GM12891 (cell line): ENCODE measurements at regions not wholly inside any gene's neighbourhood (a gene's known extent, or its start where the extent isn't known, plus 50 kb on each side); places are given as distances from the start of the nearest gene placed in this dataset.

Experiments used
- PAX5 ChIP-seq: IDR thresholded peaks from 2 replicates; pipeline ENCODE4 v1.6.1; 2011; ENCODE audit warnings: low read length, moderate library complexity, mild to moderate bottlenecking; ENCODE audit not compliant: insufficient read depth, severe bottlenecking
- POLR2A ChIP-seq: IDR thresholded peaks from 2 replicates; pipeline ENCODE4 v1.6.1; 2011; ENCODE audit warnings: low read depth, low read length, control low read depth
- POLR2AphosphoS5 ChIP-seq: IDR thresholded peaks from 2 replicates; pipeline ENCODE4 v1.6.1; 2011; ENCODE audit warnings: low read depth, low read length, control low read depth
- TAF1 ChIP-seq: IDR thresholded peaks from 2 replicates; pipeline ENCODE4 v1.6.1; 2011; ENCODE audit warnings: low read depth, low read length, control low read depth

GRCh38 chr2:215880970-215881369 is 132.4 kb downstream of the MREG start:
- TF ChIP-seq PAX5: no peak
- no peak for TF ChIP-seq POLR2A
- no peak for TF ChIP-seq POLR2AphosphoS5
- TF ChIP-seq TAF1: no peak
